ENCODE measurements at regions not wholly inside any gene's neighbourhood (a gene's known extent, or its start where the extent isn't known, plus 50 kb on each side); places are given as distances from the start of the nearest gene placed in this dataset.

DNA sequence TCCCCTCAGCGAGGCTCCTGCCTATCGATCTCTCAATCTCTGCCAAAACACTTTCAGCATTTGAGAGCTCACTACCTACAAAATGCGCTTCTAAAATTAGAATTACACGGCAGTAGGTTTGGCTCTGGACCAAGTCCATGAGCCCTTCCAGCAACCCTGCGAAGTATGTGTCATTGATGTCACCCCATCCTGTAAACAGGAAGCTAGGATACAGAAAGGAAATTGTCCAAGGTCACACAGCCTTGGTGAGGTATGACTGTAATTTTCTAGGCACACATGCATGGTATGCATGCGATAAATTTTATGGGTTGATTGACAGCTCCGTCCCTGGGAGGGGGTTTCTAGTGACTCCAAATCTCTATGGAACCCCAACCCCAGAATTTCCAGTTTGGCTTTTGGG, 330.3 kb upstream of the CDH5 start:
- TF ChIP-seq, protein P1, sequence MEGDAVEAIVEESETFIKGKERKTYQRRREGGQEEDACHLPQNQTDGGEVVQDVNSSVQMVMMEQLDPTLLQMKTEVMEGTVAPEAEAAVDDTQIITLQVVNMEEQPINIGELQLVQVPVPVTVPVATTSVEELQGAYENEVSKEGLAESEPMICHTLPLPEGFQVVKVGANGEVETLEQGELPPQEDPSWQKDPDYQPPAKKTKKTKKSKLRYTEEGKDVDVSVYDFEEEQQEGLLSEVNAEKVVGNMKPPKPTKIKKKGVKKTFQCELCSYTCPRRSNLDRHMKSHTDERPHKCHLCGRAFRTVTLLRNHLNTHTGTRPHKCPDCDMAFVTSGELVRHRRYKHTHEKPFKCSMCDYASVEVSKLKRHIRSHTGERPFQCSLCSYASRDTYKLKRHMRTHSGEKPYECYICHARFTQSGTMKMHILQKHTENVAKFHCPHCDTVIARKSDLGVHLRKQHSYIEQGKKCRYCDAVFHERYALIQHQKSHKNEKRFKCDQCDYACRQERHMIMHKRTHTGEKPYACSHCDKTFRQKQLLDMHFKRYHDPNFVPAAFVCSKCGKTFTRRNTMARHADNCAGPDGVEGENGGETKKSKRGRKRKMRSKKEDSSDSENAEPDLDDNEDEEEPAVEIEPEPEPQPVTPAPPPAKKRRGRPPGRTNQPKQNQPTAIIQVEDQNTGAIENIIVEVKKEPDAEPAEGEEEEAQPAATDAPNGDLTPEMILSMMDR (IDR thresholded peaks at IDR 0.05; ENCODE audit: insufficient read depth, low read length), result no peak
- TF ChIP-seq SPI1 (IDR thresholded peaks at IDR 0.05; ENCODE audit: borderline replicate concordance, low read depth) (no peak), POLR2AphosphoS5 (IDR thresholded peaks at IDR 0.05; ENCODE audit: low read depth) (no peak), GABPA (IDR thresholded peaks at IDR 0.05; ENCODE audit: low read depth) (no peak)
- TF ChIP-seq, protein P2, sequence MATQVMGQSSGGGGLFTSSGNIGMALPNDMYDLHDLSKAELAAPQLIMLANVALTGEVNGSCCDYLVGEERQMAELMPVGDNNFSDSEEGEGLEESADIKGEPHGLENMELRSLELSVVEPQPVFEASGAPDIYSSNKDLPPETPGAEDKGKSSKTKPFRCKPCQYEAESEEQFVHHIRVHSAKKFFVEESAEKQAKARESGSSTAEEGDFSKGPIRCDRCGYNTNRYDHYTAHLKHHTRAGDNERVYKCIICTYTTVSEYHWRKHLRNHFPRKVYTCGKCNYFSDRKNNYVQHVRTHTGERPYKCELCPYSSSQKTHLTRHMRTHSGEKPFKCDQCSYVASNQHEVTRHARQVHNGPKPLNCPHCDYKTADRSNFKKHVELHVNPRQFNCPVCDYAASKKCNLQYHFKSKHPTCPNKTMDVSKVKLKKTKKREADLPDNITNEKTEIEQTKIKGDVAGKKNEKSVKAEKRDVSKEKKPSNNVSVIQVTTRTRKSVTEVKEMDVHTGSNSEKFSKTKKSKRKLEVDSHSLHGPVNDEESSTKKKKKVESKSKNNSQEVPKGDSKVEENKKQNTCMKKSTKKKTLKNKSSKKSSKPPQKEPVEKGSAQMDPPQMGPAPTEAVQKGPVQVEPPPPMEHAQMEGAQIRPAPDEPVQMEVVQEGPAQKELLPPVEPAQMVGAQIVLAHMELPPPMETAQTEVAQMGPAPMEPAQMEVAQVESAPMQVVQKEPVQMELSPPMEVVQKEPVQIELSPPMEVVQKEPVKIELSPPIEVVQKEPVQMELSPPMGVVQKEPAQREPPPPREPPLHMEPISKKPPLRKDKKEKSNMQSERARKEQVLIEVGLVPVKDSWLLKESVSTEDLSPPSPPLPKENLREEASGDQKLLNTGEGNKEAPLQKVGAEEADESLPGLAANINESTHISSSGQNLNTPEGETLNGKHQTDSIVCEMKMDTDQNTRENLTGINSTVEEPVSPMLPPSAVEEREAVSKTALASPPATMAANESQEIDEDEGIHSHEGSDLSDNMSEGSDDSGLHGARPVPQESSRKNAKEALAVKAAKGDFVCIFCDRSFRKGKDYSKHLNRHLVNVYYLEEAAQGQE (IDR thresholded peaks at IDR 0.05; ENCODE audit: insufficient replicate concordance, low read depth), result no peak
- DNase-seq (ENCODE audit: low read depth in 1 of 2, low spot score in 1 of 2), result no peak
- Histone ChIP-seq H3K27ac (replicated peaks) (no peak overlapping the region), H3K4me3 (replicated peaks; ENCODE audit: insufficient read depth, low read length) (no peak overlapping the region), H3K27me3 (ENCODE audit: insufficient read depth, poor library complexity, severe bottlenecking) (peaks cover 2% of the 10 kb centered on the region)

DNA sequence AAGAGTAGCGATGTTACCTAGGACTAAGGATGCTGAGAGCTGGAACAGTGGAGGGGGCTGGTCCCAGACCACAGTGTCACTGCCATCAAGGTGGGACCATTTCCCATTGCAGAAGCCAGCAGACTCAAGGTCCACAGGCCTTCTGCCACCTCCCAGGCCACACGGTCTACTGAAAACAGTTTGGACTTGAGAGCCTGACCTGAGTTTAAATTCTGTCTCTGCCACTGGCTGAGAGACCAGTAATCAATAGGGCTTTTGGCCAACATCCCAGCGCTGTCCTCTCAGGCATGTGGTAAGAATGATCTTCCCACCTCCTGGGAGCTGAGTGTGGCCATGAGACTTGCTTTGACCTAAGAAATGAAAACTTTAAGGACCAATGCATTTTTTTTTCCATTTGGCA, 331.4 kb upstream of the CDH5 start:
- Histone ChIP-seq H3K27ac (replicated peaks) (no peak overlapping the region), H3K4me3 (replicated peaks; ENCODE audit: insufficient read depth, low read length) (no peak overlapping the region), H3K27me3 (ENCODE audit: insufficient read depth, poor library complexity, severe bottlenecking) (peaks cover 2% of the 10 kb centered on the region)
- DNase-seq (ENCODE audit: low read depth in 1 of 2, low spot score in 1 of 2), result no peak
- TF ChIP-seq, protein P1 (IDR thresholded peaks at IDR 0.05; ENCODE audit: insufficient read depth, low read length), result no peak
- TF ChIP-seq GABPA (IDR thresholded peaks at IDR 0.05; ENCODE audit: low read depth), result no peak
- no peak for TF ChIP-seq SPI1 (IDR thresholded peaks at IDR 0.05; ENCODE audit: borderline replicate concordance, low read depth)
- TF ChIP-seq, protein P2 (IDR thresholded peaks at IDR 0.05; ENCODE audit: insufficient replicate concordance, low read depth), result no peak
- TF ChIP-seq POLR2AphosphoS5 (IDR thresholded peaks at IDR 0.05; ENCODE audit: low read depth), result no peak

DNA sequence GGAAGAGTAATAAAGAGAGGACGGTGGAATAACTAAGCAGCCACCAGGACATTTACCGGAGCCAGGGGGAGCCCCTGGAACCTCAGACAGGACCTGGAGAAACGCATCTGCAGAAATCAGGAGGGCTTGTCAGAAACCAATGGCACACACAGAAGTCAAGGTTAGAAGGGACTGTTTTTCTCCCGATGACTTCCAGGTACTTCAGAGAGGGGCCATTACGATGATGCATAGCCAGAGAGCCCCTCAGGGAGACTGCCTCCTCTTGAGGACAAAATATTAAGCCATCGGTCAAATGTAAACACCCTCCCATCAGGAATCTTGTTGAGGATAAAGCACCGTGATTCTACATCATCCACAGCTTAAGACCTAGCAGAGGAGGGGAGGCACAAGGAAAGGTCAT, 333.6 kb upstream of the CDH5 start:
- Histone ChIP-seq H3K4me3 (replicated peaks; ENCODE audit: insufficient read depth, low read length) (no peak overlapping the region), H3K27ac (replicated peaks) (no peak overlapping the region), H3K27me3 (ENCODE audit: insufficient read depth, poor library complexity, severe bottlenecking) (no peaks in the 10 kb centered on the region)
- TF ChIP-seq SPI1 (IDR thresholded peaks at IDR 0.05; ENCODE audit: borderline replicate concordance, low read depth) (no peak), POLR2AphosphoS5 (IDR thresholded peaks at IDR 0.05; ENCODE audit: low read depth) (no peak), GABPA (IDR thresholded peaks at IDR 0.05; ENCODE audit: low read depth) (no peak)
- TF ChIP-seq, protein P1 (IDR thresholded peaks at IDR 0.05; ENCODE audit: insufficient read depth, low read length), result no peak
- no peak for DNase-seq (ENCODE audit: low read depth in 1 of 2, low spot score in 1 of 2)

DNA sequence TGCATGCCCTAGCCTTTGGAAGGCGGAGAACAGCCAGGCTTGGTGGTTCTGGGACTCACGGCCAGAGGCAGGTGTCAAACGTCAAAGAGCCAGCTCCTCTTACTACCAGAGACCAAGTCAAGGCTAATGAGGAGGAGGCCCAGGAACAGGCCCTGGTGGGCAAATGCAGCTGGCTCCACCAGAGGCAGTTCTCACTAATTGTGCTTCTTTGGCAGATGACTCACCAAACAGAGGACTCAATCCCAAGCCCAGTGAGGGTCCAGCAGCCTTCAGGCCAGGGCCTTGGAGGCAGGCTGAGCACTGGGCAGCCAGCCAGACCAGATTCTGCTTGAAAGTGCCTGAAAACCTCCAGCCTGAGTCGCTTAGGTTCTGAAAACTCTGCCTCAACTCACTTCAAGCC, 336.5 kb upstream of the CDH5 start:
- Histone ChIP-seq H3K4me3 (replicated peaks; ENCODE audit: insufficient read depth, low read length) (no peak overlapping the region), H3K27ac (replicated peaks) (no peak overlapping the region), H3K27me3 (ENCODE audit: insufficient read depth, poor library complexity, severe bottlenecking) (no peaks in the 10 kb centered on the region)
- no peak for DNase-seq (ENCODE audit: low read depth in 1 of 2, low spot score in 1 of 2)
- TF ChIP-seq SPI1 (IDR thresholded peaks at IDR 0.05; ENCODE audit: borderline replicate concordance, low read depth) (no peak), POLR2AphosphoS5 (IDR thresholded peaks at IDR 0.05; ENCODE audit: low read depth) (no peak), GABPA (IDR thresholded peaks at IDR 0.05; ENCODE audit: low read depth) (no peak)
- TF ChIP-seq, protein P2 (IDR thresholded peaks at IDR 0.05; ENCODE audit: insufficient replicate concordance, low read depth), result no peak
- TF ChIP-seq, protein P1 (IDR thresholded peaks at IDR 0.05; ENCODE audit: insufficient read depth, low read length), result no peak
